HEK293T (cell line): ENCODE measurements at regions not wholly inside any gene's neighbourhood (a gene's known extent, or its start where the extent isn't known, plus 50 kb on each side); places are given as distances from the start of the nearest gene placed in this dataset.

Experiments
- ARNT ChIP-seq: fragments of 450-650 bp; IDR thresholded peaks from 2 replicates; pipeline ENCODE4 v1.6.1; 2017; ENCODE audit warnings: mild to moderate bottlenecking
- BHLHE40 ChIP-seq: fragments of 450-650 bp; IDR thresholded peaks from 2 replicates; pipeline ENCODE4 v1.6.1; 2016; ENCODE audit warnings: mild to moderate bottlenecking, moderate library complexity, borderline replicate concordance
- CTBP1 ChIP-seq: fragments of 450-650 bp; IDR thresholded peaks from 2 replicates; pipeline ENCODE4 v1.6.1; 2016; ENCODE audit warnings: borderline replicate concordance
- FOXM1 ChIP-seq: fragments of 450-650 bp; IDR thresholded peaks from 2 replicates; pipeline ENCODE4 v1.6.1; 2017; ENCODE audit warnings: mild to moderate bottlenecking, borderline replicate concordance
- L3MBTL2 ChIP-seq: fragments of 450-650 bp; conservative IDR thresholded peaks from 2 replicates; pipeline ENCODE4 v1.6.1; 2016; ENCODE audit warnings: mild to moderate bottlenecking
- LEF1 ChIP-seq: fragments of 450-650 bp; IDR thresholded peaks from 2 replicates; pipeline ENCODE4 v1.6.1; 2017; ENCODE audit warnings: mild to moderate bottlenecking, borderline replicate concordance
- SP1 ChIP-seq: fragments of 450-650 bp; IDR thresholded peaks from 2 replicates; pipeline ENCODE4 v1.6.1; 2017
- SUZ12 ChIP-seq: fragments of 450-650 bp; IDR thresholded peaks from 2 replicates; pipeline ENCODE4 v1.6.1; 2016; ENCODE audit warnings: mild to moderate bottlenecking
- TARDBP ChIP-seq: fragments of 450-650 bp; IDR thresholded peaks from 2 replicates; pipeline ENCODE4 v1.6.1; 2016
- ZNF384 ChIP-seq: fragments of 450-650 bp; IDR thresholded peaks from 2 replicates; pipeline ENCODE4 v1.6.1; 2016
- TF ChIP-seq, protein P1 (sequence below): fragments of 450-650 bp; IDR thresholded peaks from 2 replicates; pipeline ENCODE4 v1.6.1; 2016

DNA sequence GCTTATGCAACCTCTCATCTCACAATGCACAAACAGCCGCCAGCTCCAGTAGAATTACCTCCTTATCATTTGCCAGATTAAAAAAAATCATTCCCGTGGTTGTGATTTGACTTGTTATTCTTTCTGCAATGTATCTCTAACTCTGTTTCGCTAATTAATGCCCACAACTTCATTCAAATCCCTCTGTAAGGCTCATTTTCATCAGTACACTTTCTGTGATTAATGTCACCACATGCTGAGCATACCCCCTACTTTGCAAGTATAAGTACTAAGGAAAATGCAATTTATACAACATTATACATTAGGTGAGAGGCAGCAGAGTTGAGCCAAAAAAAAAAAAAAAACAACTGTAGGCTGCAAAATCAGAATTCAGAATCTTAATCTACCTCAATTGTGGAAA lies 166.0 kb downstream of the FSCB start:
- TF ChIP-seq ARNT = no peak
- no peak for TF ChIP-seq SP1
- no peak for TF ChIP-seq LEF1
- TF ChIP-seq CTBP1 = no peak
- TF ChIP-seq, protein P1, sequence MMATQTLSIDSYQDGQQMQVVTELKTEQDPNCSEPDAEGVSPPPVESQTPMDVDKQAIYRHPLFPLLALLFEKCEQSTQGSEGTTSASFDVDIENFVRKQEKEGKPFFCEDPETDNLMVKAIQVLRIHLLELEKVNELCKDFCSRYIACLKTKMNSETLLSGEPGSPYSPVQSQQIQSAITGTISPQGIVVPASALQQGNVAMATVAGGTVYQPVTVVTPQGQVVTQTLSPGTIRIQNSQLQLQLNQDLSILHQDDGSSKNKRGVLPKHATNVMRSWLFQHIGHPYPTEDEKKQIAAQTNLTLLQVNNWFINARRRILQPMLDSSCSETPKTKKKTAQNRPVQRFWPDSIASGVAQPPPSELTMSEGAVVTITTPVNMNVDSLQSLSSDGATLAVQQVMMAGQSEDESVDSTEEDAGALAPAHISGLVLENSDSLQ = no peak
- TF ChIP-seq FOXM1 = no peak
- no peak for TF ChIP-seq TARDBP
- no peak for TF ChIP-seq SUZ12
- TF ChIP-seq L3MBTL2 = no peak
- no peak for TF ChIP-seq BHLHE40
- no peak for TF ChIP-seq ZNF384
